SK-N-SH treated with all-trans-retinoic acid at 6 μM for 48 hours (cell line): ENCODE measurements at regions not wholly inside any gene's neighbourhood (a gene's known extent, or its start where the extent isn't known, plus 50 kb on each side); places are given as distances from the start of the nearest gene placed in this dataset.

Source experiments
- ATAC-seq: fragments of 200-7000 bp; cut with Tn5 transposase; 3 replicates; pipeline ENCODE4 v1.9.1; 2020; ENCODE audit warnings: mild to moderate bottlenecking, moderate library complexity
- ARNTL ChIP-seq: fragments of 450-650 bp; formaldehyde crosslinking; IDR thresholded peaks from 2 replicates; pipeline ENCODE4 v1.5.0; 2020; ENCODE audit warnings: low read depth, mild to moderate bottlenecking, moderate library complexity, borderline replicate concordance
- BACH2 ChIP-seq: fragments of 250-450 bp; sonication (Bioruptor Pico); IDR thresholded peaks from 2 replicates; pipeline ENCODE4 v1.9.0; 2021; ENCODE audit warnings: mild to moderate bottlenecking, borderline replicate concordance
- CREB5 ChIP-seq: fragments of 250-450 bp; sonication (Bioruptor Pico); IDR thresholded peaks from 2 replicates; pipeline ENCODE4 v1.5.1; 2020; ENCODE audit warnings: low read depth, mild to moderate bottlenecking, moderate library complexity
- CSDC2 ChIP-seq: fragments of 250-450 bp; sonication (Bioruptor Pico); IDR thresholded peaks from 2 replicates; pipeline ENCODE4 v1.5.0; 2020; ENCODE audit warnings: mild to moderate bottlenecking, moderate library complexity
- CSRNP3 ChIP-seq: fragments of 250-450 bp; sonication (Bioruptor Pico); IDR thresholded peaks from 2 replicates; pipeline ENCODE4 v1.5.1; 2021; ENCODE audit warnings: mild to moderate bottlenecking, moderate library complexity
- ESRRG ChIP-seq: fragments of 250-450 bp; sonication (Bioruptor Pico); IDR thresholded peaks from 2 replicates; pipeline ENCODE4 v1.6.1; 2021; ENCODE audit warnings: mild to moderate bottlenecking
- GLIS3 ChIP-seq: fragments of 250-450 bp; sonication (Bioruptor Pico); IDR thresholded peaks from 2 replicates; pipeline ENCODE4 v1.5.0; 2020; ENCODE audit warnings: mild to moderate bottlenecking, moderate library complexity
- ISL1 ChIP-seq: fragments of 250-450 bp; sonication (Bioruptor Pico); IDR thresholded peaks from 2 replicates; pipeline ENCODE4 v2.1.2; 2022; ENCODE audit warnings: mild to moderate bottlenecking, moderate library complexity
- OSR1 ChIP-seq: fragments of 250-450 bp; sonication (Bioruptor Pico); IDR thresholded peaks from 2 replicates; pipeline ENCODE4 v1.8.0; 2022; ENCODE audit warnings: moderate library complexity, mild to moderate bottlenecking, inconsistent platforms
- POU6F1 ChIP-seq: fragments of 250-450 bp; sonication (Bioruptor Pico); IDR thresholded peaks from 2 replicates; pipeline ENCODE4 v1.8.0; 2021; ENCODE audit warnings: low read depth, mild to moderate bottlenecking, moderate library complexity, borderline replicate concordance
- PPARA ChIP-seq: fragments of 250-450 bp; sonication (Bioruptor Pico); IDR thresholded peaks from 2 replicates; pipeline ENCODE4 v1.5.0; 2020; ENCODE audit warnings: mild to moderate bottlenecking, borderline replicate concordance
- RARB ChIP-seq: fragments of 250-450 bp; sonication (Bioruptor Pico); IDR thresholded peaks from 2 replicates; pipeline ENCODE4 v1.8.0; 2021; ENCODE audit warnings: mild to moderate bottlenecking, moderate library complexity
- SNAI2 ChIP-seq: fragments of 250-450 bp; sonication (Bioruptor Pico); IDR thresholded peaks from 2 replicates; pipeline ENCODE4 v1.5.0; 2020; ENCODE audit warnings: mild to moderate bottlenecking, moderate library complexity
- TCF4 ChIP-seq: fragments of 250-450 bp; sonication (Bioruptor Pico); IDR thresholded peaks from 2 replicates; pipeline ENCODE4 v1.8.0; 2021; ENCODE audit warnings: mild to moderate bottlenecking, moderate library complexity, borderline replicate concordance
- TOX ChIP-seq: fragments of 250-450 bp; sonication (Bioruptor Pico); IDR thresholded peaks from 2 replicates; pipeline ENCODE4 v1.8.0; 2021; ENCODE audit warnings: mild to moderate bottlenecking, moderate library complexity, borderline replicate concordance
- TSHZ2 ChIP-seq: fragments of 250-450 bp; sonication (Bioruptor Pico); IDR thresholded peaks from 2 replicates; pipeline ENCODE4 v1.5.0; 2020; ENCODE audit warnings: mild to moderate bottlenecking, moderate library complexity
- ZC3H10 ChIP-seq: fragments of 250-450 bp; sonication (Bioruptor Pico); IDR thresholded peaks from 2 replicates; pipeline ENCODE4 v1.5.1; 2021; ENCODE audit warnings: mild to moderate bottlenecking, moderate library complexity
- ZFP3 ChIP-seq: fragments of 250-450 bp; sonication (Bioruptor Pico); IDR thresholded peaks from 2 replicates; pipeline ENCODE4 v1.5.0; 2020; ENCODE audit warnings: mild to moderate bottlenecking, moderate library complexity
- ZFP30 ChIP-seq: fragments of 450-650 bp; formaldehyde crosslinking; IDR thresholded peaks from 2 replicates; pipeline ENCODE4 v1.5.0; 2022; ENCODE audit warnings: mild to moderate bottlenecking, moderate library complexity
- ZNF565 ChIP-seq: fragments of 450-650 bp; formaldehyde crosslinking; conservative IDR thresholded peaks from 2 replicates; pipeline ENCODE4 v1.5.0; 2020; ENCODE audit warnings: low read depth, mild to moderate bottlenecking, moderate library complexity
- ZNF70 ChIP-seq: fragments of 450-650 bp; formaldehyde crosslinking; IDR thresholded peaks from 2 replicates; pipeline ENCODE4 v1.5.0; 2020; ENCODE audit warnings: mild to moderate bottlenecking, moderate library complexity

- ATAC-seq = no peak
- TF ChIP-seq ZC3H10 (CRISPR knock-in tag) (no peak), CSDC2 (no peak), SNAI2 (no peak), RARB (CRISPR knock-in tag) (no peak), TOX (CRISPR knock-in tag) (no peak), TSHZ2 (CRISPR knock-in tag) (no peak), ZFP30 (no peak), ISL1 (no peak), TCF4 (CRISPR knock-in tag) (no peak), CREB5 (CRISPR knock-in tag) (no peak), OSR1 (CRISPR knock-in tag) (no peak), ARNTL (CRISPR knock-in tag) (no peak), ZNF565 (CRISPR knock-in tag) (no peak)
Observed at GRCh38 chr12:42648061-42648460, 58.5 kb upstream of the PRICKLE1 start.

- ATAC-seq = no peak
- TF ChIP-seq TCF4 (CRISPR knock-in tag) (peak; percentile 80; the same call in 1 of the 2 replicates), ESRRG (CRISPR knock-in tag) (no peak), ISL1 (peak; percentile 41; the same call in 1 of the 2 replicates)
Observed at GRCh38 chr12:42643881-42644579, 54.5 kb upstream of the PRICKLE1 start.

- no peak for ATAC-seq
- no peak for TF ChIP-seq ZFP30
- TF ChIP-seq ZFP3 (CRISPR knock-in tag) = no peak
- TF ChIP-seq OSR1 (CRISPR knock-in tag) = no peak
- no peak for TF ChIP-seq BACH2 (CRISPR knock-in tag)
- no peak for TF ChIP-seq CSDC2
- no peak for TF ChIP-seq ESRRG (CRISPR knock-in tag)
- no peak for TF ChIP-seq ZNF70
- TF ChIP-seq CSRNP3 (CRISPR knock-in tag) = no peak
- TF ChIP-seq GLIS3 = no peak
- no peak for TF ChIP-seq TCF4 (CRISPR knock-in tag)
Observed at GRCh38 chr12:42641221-42641885, 51.8 kb upstream of the PRICKLE1 start.

GRCh38 chr12:42640391-42640790 lies 50.8 kb upstream of the PRICKLE1 start:
- ATAC-seq = no peak
- TF ChIP-seq PPARA (CRISPR knock-in tag) (no peak), ARNTL (CRISPR knock-in tag) (no peak), GLIS3 (no peak), ESRRG (CRISPR knock-in tag) (no peak), ZFP30 (no peak), CREB5 (CRISPR knock-in tag) (no peak), TOX (CRISPR knock-in tag) (no peak), BACH2 (CRISPR knock-in tag) (no peak), ZFP3 (CRISPR knock-in tag) (no peak), SNAI2 (no peak), POU6F1 (no peak), ISL1 (no peak)
